ENCODE measurements at regions not wholly inside any gene's neighbourhood (a gene's known extent, or its start where the extent isn't known, plus 50 kb on each side); places are given as distances from the start of the nearest gene placed in this dataset.

DNA sequence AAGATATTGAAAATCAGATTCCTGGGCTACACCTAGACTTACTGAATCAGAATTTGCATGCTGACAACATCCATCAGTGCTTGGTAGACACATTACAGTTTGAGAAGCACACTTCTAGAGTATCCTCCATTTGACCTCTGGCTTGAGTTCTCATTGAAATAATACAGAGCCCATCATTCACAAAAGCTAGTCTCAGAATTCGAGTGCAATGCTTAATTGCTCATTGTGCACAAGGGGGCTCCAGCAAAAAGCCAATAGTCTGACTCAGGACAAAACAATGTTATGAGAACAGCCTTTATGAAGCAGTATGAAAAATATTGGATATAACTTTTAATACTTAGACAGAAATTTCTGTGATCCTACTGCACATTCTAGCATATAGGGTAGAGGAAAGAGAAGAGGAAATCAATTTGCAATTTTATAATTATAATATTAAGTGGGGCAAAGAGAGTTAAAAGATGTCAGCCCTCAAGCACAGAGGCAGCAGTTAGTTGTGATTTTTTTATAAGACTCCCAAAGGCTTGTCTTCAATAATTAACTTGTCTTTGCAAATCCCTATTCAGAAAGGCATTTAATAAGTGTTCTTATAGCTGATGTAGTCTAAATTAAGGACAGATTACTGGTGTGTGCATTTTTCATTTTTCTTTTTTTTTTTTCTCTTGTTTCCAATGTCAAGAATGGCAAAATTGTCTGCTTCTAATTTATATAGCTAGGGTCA lies 105.8 kb upstream of the ANK3 start:
- Histone ChIP-seq H3K36me3 (no peaks in the 10 kb centered on the region), H3K27ac (no peak overlapping the region), H3K27me3 (ENCODE audit: insufficient read depth, low read depth, severe bottlenecking) (no peaks in the 10 kb centered on the region), H3K9me3 (ENCODE audit: severe bottlenecking) (no peaks in the 10 kb centered on the region), H3K4me3 (ENCODE audit: low read depth, low read length) (no peak overlapping the region)
- DNase-seq = no peak
- TF ChIP-seq, protein P1, sequence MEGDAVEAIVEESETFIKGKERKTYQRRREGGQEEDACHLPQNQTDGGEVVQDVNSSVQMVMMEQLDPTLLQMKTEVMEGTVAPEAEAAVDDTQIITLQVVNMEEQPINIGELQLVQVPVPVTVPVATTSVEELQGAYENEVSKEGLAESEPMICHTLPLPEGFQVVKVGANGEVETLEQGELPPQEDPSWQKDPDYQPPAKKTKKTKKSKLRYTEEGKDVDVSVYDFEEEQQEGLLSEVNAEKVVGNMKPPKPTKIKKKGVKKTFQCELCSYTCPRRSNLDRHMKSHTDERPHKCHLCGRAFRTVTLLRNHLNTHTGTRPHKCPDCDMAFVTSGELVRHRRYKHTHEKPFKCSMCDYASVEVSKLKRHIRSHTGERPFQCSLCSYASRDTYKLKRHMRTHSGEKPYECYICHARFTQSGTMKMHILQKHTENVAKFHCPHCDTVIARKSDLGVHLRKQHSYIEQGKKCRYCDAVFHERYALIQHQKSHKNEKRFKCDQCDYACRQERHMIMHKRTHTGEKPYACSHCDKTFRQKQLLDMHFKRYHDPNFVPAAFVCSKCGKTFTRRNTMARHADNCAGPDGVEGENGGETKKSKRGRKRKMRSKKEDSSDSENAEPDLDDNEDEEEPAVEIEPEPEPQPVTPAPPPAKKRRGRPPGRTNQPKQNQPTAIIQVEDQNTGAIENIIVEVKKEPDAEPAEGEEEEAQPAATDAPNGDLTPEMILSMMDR (IDR thresholded peaks at IDR 0.05; ENCODE audit: low read depth, low read length) = no peak

DNA sequence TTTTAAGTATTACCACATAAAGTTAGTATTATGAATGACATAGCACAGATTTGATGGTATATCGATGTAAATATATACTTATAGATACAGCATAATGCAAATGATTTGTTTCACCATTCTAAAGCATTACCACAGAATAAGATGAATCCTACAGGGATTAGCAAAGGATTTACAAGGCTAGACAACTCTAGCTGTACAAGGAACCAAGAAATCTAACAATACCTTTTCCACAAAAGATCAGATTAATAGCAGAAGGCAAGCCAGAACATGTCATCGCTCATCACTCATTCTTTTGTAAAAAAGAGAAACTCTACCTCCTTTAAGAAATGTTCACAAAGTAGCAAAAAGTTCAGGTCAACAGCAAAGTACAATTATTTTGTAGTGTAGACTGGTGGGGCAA lies 105.1 kb upstream of the ANK3 start:
- TF ChIP-seq, protein P1 (IDR thresholded peaks at IDR 0.05; ENCODE audit: low read depth, low read length) = no peak
- no peak overlapping the region for H3K27ac ChIP-seq
- H3K4me3 ChIP-seq (ENCODE audit: low read depth, low read length) = no peak overlapping the region
- no peaks in the 10 kb centered on the region for H3K27me3 ChIP-seq (ENCODE audit: insufficient read depth, low read depth, severe bottlenecking)
- H3K9me3 ChIP-seq (ENCODE audit: severe bottlenecking) = no peaks in the 10 kb centered on the region
- no peak for DNase-seq
- no peaks in the 10 kb centered on the region for H3K36me3 ChIP-seq

DNA sequence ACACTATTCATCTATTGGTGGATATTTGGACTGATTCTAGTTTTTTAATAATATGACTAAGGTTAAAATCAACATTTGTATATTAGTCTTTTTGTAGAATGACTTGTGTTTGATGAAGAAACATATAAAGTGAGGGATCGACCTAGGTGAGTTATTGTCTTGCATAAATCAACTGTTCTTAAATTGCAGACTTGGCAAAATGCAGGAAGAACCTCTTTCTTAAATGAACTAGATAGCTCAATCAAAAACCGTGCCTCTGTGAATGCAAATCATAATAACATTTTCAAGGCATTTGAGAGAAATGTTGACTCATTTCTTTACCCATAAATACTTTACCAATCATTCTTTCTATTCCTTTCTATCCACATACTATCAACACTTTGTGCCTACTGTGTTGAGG lies 101.5 kb upstream of the ANK3 start:
- TF ChIP-seq, protein P1 (IDR thresholded peaks at IDR 0.05; ENCODE audit: low read depth, low read length) = no peak

DNA sequence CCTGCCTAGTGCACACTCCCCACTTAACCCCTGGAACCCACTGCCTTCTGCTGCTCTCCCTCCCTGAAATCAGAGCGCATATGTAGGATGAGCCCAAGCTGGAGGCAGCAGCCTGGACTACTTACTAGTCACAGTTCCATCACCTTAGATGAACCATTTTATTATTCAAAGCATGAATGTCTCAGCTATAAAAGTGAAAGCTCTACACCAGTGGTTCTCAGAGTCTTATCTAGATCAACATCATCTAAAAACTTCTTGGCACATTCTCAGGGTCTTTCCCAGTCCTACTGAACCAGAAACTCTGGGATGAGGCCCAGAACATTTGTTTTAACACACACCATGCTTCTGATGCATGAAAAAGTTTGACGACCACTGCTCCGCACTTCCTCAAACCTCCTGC lies 100.3 kb upstream of the ANK3 start:
- Histone ChIP-seq H3K27me3 (ENCODE audit: insufficient read depth, low read depth, severe bottlenecking) (no peaks in the 10 kb centered on the region), H3K36me3 (no peaks in the 10 kb centered on the region), H3K4me3 (ENCODE audit: low read depth, low read length) (no peak overlapping the region), H3K27ac (no peak overlapping the region), H3K9me3 (ENCODE audit: severe bottlenecking) (peaks cover 3% of the 10 kb centered on the region)
- no peak for DNase-seq
- TF ChIP-seq, protein P1 (IDR thresholded peaks at IDR 0.05; ENCODE audit: low read depth, low read length) = no peak

More for the DNA sequence above, 101.5 kb upstream of the ANK3 start:
- DNase-seq = no peak
- no peak overlapping the region for H3K4me3 ChIP-seq (ENCODE audit: low read depth, low read length)
- H3K27ac ChIP-seq = no peak overlapping the region
- H3K9me3 ChIP-seq (ENCODE audit: severe bottlenecking) = peaks cover 3% of the 10 kb centered on the region
- H3K36me3 ChIP-seq = no peaks in the 10 kb centered on the region
- no peaks in the 10 kb centered on the region for H3K27me3 ChIP-seq (ENCODE audit: insufficient read depth, low read depth, severe bottlenecking)

DNA sequence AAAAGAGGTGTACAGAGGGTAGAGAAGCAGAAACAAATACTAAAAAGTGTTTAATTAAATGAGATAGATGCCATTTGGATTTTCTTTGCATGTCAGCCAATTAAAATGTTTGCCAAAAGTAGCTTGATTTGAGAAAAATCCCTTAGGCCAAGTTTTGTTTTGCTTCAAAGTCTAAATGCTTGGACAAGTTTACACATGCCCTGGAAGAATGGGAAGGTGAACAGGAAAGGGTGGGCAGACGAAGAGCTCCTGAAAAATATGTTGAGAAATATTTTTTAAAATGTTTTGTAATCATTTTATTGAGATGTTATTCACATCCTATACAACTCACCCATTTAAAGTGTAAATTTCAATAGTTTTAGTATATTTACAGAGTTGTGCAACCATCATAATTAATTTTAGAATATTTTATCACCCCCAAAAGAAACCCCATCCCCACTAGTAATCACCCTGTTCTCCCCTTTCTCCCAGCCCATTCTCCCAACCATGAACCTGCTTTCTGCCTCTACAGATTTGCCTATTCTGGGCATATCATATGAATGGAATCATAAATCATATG lies 98.5 kb upstream of the ANK3 start:
- no peaks in the 10 kb centered on the region for H3K36me3 ChIP-seq
- H3K4me3 ChIP-seq (ENCODE audit: low read depth, low read length) = no peak overlapping the region
- H3K9me3 ChIP-seq (ENCODE audit: severe bottlenecking) = peaks cover 3% of the 10 kb centered on the region
- TF ChIP-seq, protein P1 (IDR thresholded peaks at IDR 0.05; ENCODE audit: low read depth, low read length) = no peak
- DNase-seq = no peak
- no peaks in the 10 kb centered on the region for H3K27me3 ChIP-seq (ENCODE audit: insufficient read depth, low read depth, severe bottlenecking)
- no peak overlapping the region for H3K27ac ChIP-seq
